Gastrocnemius medialis (tissue), 4 donors: ENCODE measurements at regions not wholly inside any gene's neighbourhood (a gene's known extent, or its start where the extent isn't known, plus 50 kb on each side); places are given as distances from the start of the nearest gene placed in this dataset.

ENCODE experiments used
- POLR2A ChIP-seq, 2 donors: fragments of 450-650 bp; IDR thresholded peaks; one replicate each; pipeline ENCODE4 v1.6.1; 2017; ENCODE audit warnings: antibody characterized with exemption in 2 of 2, mild to moderate bottlenecking in 2 of 2, moderate library complexity in 2 of 2
- TF ChIP-seq, protein P1 (sequence below), 5 experiments: fragments of 450-650 bp in 3 of 5; fragments of 200-600 bp in 2 of 5; sonication (generic) in 2 of 5; IDR thresholded peaks in 4 of 5; conservative IDR thresholded peaks in 1 of 5; 1 replicate in 4 of 5; 2 replicates in 1 of 5; pipeline ENCODE4 v1.5.1; 2016 to 2019; ENCODE audit warnings: antibody characterized with exemption in 5 of 5, mild to moderate bottlenecking in 3 of 5, moderate library complexity in 3 of 5

DNA sequence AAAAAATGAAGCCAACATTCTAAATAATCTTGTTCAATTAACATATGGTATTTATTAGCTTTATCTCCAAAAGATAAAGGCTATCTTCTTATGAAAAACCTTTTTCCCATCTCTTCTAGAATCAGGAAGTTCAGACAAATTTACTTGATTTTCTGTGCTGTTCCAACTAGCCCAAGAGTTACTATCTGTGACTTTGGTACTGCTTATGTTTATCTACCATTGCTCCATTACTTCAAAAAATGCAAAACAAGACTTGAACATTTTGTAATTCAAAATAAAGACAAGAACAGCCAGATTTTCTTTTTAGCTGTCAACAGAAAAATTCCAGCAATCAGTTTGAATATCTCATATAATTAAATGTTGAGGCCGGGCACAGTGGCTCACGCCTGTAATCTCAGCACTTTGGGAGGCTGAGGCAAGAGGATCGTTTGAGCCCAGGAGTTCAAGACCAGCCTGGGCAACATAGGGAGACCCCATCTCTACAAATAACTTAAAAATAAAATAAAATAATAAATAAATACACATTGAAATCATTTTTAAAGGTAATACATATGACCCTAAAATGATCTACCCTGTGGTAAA is 188.5 kb downstream of the LTN1 start:
- TF ChIP-seq, protein P1, sequence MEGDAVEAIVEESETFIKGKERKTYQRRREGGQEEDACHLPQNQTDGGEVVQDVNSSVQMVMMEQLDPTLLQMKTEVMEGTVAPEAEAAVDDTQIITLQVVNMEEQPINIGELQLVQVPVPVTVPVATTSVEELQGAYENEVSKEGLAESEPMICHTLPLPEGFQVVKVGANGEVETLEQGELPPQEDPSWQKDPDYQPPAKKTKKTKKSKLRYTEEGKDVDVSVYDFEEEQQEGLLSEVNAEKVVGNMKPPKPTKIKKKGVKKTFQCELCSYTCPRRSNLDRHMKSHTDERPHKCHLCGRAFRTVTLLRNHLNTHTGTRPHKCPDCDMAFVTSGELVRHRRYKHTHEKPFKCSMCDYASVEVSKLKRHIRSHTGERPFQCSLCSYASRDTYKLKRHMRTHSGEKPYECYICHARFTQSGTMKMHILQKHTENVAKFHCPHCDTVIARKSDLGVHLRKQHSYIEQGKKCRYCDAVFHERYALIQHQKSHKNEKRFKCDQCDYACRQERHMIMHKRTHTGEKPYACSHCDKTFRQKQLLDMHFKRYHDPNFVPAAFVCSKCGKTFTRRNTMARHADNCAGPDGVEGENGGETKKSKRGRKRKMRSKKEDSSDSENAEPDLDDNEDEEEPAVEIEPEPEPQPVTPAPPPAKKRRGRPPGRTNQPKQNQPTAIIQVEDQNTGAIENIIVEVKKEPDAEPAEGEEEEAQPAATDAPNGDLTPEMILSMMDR (IDR thresholded peaks at IDR 0.05 in 4 of 5, conservative IDR thresholded peaks at IDR 0.05 in 1 of 5), result no peak
- TF ChIP-seq POLR2A (IDR thresholded peaks at IDR 0.05), result no peak
